K562 (cell line): ENCODE measurements at regions not wholly inside any gene's neighbourhood (a gene's known extent, or its start where the extent isn't known, plus 50 kb on each side); places are given as distances from the start of the nearest gene placed in this dataset.

ENCODE experiments used
- CHD7 ChIP-seq: fragments of 200-600 bp; sonication (generic); IDR thresholded peaks from one replicate; pipeline ENCODE4 v1.6.1; 2012; ENCODE audit warnings: mild to moderate bottlenecking, low read depth, low read length, inconsistent platforms
- DACH1 ChIP-seq: fragments of 450-650 bp; IDR thresholded peaks from 2 replicates; pipeline ENCODE4 v1.6.1; 2018; ENCODE audit not compliant: partially characterized antibody
- ESRRA ChIP-seq: fragments of 450-650 bp; IDR thresholded peaks from 2 replicates; pipeline ENCODE4 v1.6.1; 2014; ENCODE audit warnings: low read depth, mild to moderate bottlenecking, moderate library complexity, borderline replicate concordance
- KDM2B ChIP-seq: fragments of 250-450 bp; sonication (Bioruptor Pico); IDR thresholded peaks from 2 replicates; pipeline ENCODE4 v1.8.0; 2021; ENCODE audit warnings: mild to moderate bottlenecking, moderate library complexity
- MEIS2 ChIP-seq: fragments of 450-650 bp; IDR thresholded peaks from 2 replicates; pipeline ENCODE4 v1.6.1; 2014; ENCODE audit warnings: mild to moderate bottlenecking; ENCODE audit not compliant: partially characterized antibody
- PBX2 ChIP-seq, 2 experiments: IDR thresholded peaks in 1 of 2; conservative IDR thresholded peaks in 1 of 2; 2 replicates each; pipeline ENCODE4 v1.6.1; 2016; ENCODE audit warnings: low read depth in 2 of 2, mild to moderate bottlenecking in 1 of 2, missing compliant biosample characterization in 1 of 2, missing genetic modification characterization in 1 of 2, moderate library complexity in 1 of 2
- ZBTB49 ChIP-seq: sonication (generic); formaldehyde crosslinking; IDR thresholded peaks from 2 replicates; pipeline ENCODE4 v1.8.0; 2022; ENCODE audit warnings: missing genetic modification reagents, mild to moderate bottlenecking, borderline replicate concordance
- ZNF398 ChIP-seq: fragments of 250-450 bp; sonication (Bioruptor Pico); IDR thresholded peaks from 2 replicates; pipeline ENCODE4 v1.8.0; 2021; ENCODE audit warnings: moderate library complexity, mild to moderate bottlenecking, inconsistent platforms

GRCh38 chr22:49138250-49138790 is 689.4 kb downstream of the BRD1 start (continued):
- TF ChIP-seq PBX2 (CRISPR knock-in tag; IDR thresholded peaks at IDR 0.05; ENCODE audit: low read depth) = no peak
- peak; percentile 64; the same call in 1 of the 2 replicates for TF ChIP-seq PBX2 (tag; conservative IDR thresholded peaks at IDR 0.05; ENCODE audit: low read depth)
- TF ChIP-seq ZNF398 (CRISPR knock-in tag) = no peak
- no peak for TF ChIP-seq ZBTB49 (CRISPR knock-in tag)
- no peak for TF ChIP-seq ESRRA
- no peak for TF ChIP-seq DACH1
- TF ChIP-seq KDM2B (CRISPR knock-in tag) = no peak
- peak; percentile 27 for TF ChIP-seq MEIS2
- TF ChIP-seq CHD7 = no peak
